MM.1S (cell line): ENCODE measurements at regions not wholly inside any gene's neighbourhood (a gene's known extent, or its start where the extent isn't known, plus 50 kb on each side); places are given as distances from the start of the nearest gene placed in this dataset.

Experiments used
- EZH2 ChIP-seq: fragments of 300-600 bp; sonication (generic); optimal IDR thresholded peaks from 2 replicates; pipeline ENCODE3; 2017; ENCODE audit warnings: low read depth, mild to moderate bottlenecking, antibody characterized with exemption, low read length, mixed read lengths
- EZH2phosphoT487 ChIP-seq: fragments of 300-600 bp; sonication (generic); IDR thresholded peaks from 2 replicates; pipeline ENCODE4 v1.6.1; 2018; ENCODE audit warnings: antibody characterized with exemption, low read length
- TF ChIP-seq, protein P1 (sequence below): fragments of 300-600 bp; sonication (generic); IDR thresholded peaks from 2 replicates; pipeline ENCODE4 v1.5.1; 2016; ENCODE audit warnings: antibody characterized with exemption, low read length, mixed read lengths

DNA sequence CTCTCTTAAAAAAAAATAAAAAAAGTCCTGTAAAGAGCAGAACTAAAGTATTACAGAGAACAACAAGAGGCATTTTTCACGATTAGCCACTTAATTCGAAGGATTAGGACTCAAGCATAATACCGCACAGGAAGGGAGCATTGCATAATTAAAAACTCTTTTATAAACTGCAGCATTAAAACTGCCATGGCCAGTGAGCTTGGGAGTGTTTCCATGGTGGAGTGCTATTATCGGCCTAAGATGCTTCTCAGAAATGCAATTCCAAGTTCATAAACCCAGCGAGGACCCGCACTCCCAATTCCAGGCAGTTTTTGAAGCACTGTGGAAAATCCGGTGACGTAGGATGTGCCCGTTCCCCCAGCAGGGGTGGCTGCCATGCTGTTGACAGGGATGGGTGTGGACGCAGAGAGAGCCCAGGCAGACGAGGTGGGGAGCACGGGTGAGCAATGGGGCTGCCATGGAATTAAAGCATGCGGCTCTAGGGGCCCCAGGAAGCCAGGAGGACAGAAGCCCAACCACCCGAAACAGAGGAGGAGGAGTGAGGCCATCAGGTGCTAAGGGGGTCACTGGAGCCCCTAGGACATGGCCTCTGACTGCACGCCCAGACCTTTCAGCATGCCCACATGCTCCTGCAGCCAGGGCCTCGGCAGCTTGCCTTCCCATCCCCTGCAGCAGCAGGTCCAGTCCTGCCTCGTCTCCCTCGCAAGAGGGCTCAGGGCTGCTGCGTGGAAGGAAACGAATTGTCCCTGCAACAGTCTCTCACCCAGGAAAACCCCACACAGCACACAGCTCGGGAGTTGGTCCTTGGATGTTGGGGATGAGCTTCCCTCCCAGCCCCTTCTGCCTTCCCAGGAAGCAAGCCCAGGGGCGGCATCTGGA is 233.4 kb downstream of the NDUFA10 start:
- TF ChIP-seq, protein P1, sequence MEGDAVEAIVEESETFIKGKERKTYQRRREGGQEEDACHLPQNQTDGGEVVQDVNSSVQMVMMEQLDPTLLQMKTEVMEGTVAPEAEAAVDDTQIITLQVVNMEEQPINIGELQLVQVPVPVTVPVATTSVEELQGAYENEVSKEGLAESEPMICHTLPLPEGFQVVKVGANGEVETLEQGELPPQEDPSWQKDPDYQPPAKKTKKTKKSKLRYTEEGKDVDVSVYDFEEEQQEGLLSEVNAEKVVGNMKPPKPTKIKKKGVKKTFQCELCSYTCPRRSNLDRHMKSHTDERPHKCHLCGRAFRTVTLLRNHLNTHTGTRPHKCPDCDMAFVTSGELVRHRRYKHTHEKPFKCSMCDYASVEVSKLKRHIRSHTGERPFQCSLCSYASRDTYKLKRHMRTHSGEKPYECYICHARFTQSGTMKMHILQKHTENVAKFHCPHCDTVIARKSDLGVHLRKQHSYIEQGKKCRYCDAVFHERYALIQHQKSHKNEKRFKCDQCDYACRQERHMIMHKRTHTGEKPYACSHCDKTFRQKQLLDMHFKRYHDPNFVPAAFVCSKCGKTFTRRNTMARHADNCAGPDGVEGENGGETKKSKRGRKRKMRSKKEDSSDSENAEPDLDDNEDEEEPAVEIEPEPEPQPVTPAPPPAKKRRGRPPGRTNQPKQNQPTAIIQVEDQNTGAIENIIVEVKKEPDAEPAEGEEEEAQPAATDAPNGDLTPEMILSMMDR, result no peak
- no peak for TF ChIP-seq EZH2phosphoT487
- no peak for TF ChIP-seq EZH2
